ENCODE measurements at regions not wholly inside any gene's neighbourhood (a gene's known extent, or its start where the extent isn't known, plus 50 kb on each side); places are given as distances from the start of the nearest gene placed in this dataset.

- no peak for DNase-seq
- Histone ChIP-seq H3K27ac (no peak overlapping the region), H3K27me3 (peaks cover 69% of the 10 kb centered on the region), H3K4me1 (peaks cover 0 to 11% (median 0%) of the 10 kb centered on the region in 4 donors), H3K4me3 (no peak overlapping the region), H3K36me3 (no peaks in the 10 kb centered on the region), H3K9me3 (no peaks in the 10 kb centered on the region)
- intact Hi-C loops (cut with DNase I; ENCODE audit: low total_unique reads) (no loop called here), in situ Hi-C loops (cut with MboI; ENCODE audit: low pct_ligation_motif_present in 1 of 4, low pct_unique_long_range_greater_than_20kb in 1 of 4, low sequenced_read_pairs in 3 of 4) (no loop called here)
- TF ChIP-seq, protein P1, sequence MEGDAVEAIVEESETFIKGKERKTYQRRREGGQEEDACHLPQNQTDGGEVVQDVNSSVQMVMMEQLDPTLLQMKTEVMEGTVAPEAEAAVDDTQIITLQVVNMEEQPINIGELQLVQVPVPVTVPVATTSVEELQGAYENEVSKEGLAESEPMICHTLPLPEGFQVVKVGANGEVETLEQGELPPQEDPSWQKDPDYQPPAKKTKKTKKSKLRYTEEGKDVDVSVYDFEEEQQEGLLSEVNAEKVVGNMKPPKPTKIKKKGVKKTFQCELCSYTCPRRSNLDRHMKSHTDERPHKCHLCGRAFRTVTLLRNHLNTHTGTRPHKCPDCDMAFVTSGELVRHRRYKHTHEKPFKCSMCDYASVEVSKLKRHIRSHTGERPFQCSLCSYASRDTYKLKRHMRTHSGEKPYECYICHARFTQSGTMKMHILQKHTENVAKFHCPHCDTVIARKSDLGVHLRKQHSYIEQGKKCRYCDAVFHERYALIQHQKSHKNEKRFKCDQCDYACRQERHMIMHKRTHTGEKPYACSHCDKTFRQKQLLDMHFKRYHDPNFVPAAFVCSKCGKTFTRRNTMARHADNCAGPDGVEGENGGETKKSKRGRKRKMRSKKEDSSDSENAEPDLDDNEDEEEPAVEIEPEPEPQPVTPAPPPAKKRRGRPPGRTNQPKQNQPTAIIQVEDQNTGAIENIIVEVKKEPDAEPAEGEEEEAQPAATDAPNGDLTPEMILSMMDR (IDR thresholded peaks at IDR 0.05): no peak
- TF ChIP-seq POLR2AphosphoS5 (IDR thresholded peaks at IDR 0.05) (no peak), EP300 (IDR thresholded peaks at IDR 0.05; ENCODE audit: low read depth) (no peak), POLR2A (IDR thresholded peaks at IDR 0.05) (no peak)
- 62% methylated on average over 27 of the region's 30 CpGs; no CpG with 5 or more reads in 1 of the 2 donors for WGBS, 2 donors (ENCODE audit: low coverage in 1 of 2)
Measured at GRCh38 chr7:1298931-1299885, 66.5 kb downstream of the UNCX start.

DNA sequence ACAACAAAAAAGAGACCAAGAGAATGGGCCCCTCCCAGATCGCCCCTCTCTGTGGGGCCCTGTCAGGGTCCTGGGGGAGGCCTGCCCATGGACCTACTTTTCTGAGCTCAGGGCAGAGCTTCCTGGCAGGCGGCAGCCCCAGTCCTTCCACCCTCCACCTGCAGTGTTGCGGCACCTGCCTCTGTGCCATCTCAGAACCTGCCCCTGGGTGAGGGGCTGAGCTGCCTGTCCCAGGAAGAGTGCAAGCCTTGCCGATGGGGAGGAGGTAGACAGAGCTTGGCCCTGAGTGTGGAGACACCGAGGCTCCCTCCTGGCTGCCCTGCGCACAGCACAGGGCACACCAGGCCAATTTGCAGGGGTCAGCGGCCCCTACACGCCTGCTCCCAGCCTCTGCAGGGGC lies 67.5 kb downstream of the UNCX start:
- WGBS, 2 donors (ENCODE audit: low coverage in 1 of 2): 81% methylated on average over 5 of the region's 8 CpGs; no CpG with 5 or more reads in 1 of the 2 donors
- intact Hi-C loops (cut with DNase I; ENCODE audit: low total_unique reads): no loop called here
- Histone ChIP-seq H3K27ac (no peak overlapping the region), H3K9me3 (no peaks in the 10 kb centered on the region), H3K4me1 (peaks cover 0 to 11% (median 0%) of the 10 kb centered on the region in 4 donors), H3K4me3 (no peak overlapping the region), H3K27me3 (peaks cover 66% of the 10 kb centered on the region), H3K36me3 (no peaks in the 10 kb centered on the region)
- no peak for TF ChIP-seq POLR2AphosphoS5 (IDR thresholded peaks at IDR 0.05)
- no peak for TF ChIP-seq EP300 (IDR thresholded peaks at IDR 0.05; ENCODE audit: low read depth)
- TF ChIP-seq, protein P1 (IDR thresholded peaks at IDR 0.05): no peak
- no peak for TF ChIP-seq POLR2A (IDR thresholded peaks at IDR 0.05)
- no peak for DNase-seq
- in situ Hi-C loops (cut with MboI; ENCODE audit: low pct_ligation_motif_present in 1 of 4, low pct_unique_long_range_greater_than_20kb in 1 of 4, low sequenced_read_pairs in 3 of 4): no loop called here

DNA sequence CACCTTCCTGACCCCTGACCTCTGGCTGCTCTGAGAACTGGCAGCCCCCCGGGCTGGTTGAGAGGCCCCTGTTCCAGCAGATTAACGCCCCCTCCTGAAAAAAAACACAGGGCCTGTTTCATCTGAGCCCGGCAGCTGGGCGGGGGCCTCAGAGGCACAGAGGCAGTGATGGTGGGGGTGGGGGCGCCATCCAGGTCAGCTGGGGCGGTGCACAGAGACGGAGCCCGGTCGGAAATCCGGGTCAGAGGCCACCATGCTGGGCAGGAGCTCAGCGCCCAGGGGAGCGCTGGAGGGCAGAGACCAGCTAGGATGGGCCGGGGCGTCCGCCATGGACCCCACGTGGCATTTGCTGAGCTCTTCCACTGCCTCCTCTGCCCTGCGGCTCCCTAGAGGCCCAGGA lies 68.0 kb downstream of the UNCX start:
- intact Hi-C loops (cut with DNase I; ENCODE audit: low total_unique reads) (no loop called here), in situ Hi-C loops (cut with MboI; ENCODE audit: low pct_ligation_motif_present in 1 of 4, low pct_unique_long_range_greater_than_20kb in 1 of 4, low sequenced_read_pairs in 3 of 4) (no loop called here)
- peaks cover 65% of the 10 kb centered on the region for H3K27me3 ChIP-seq
- TF ChIP-seq POLR2A (IDR thresholded peaks at IDR 0.05) (no peak), POLR2AphosphoS5 (IDR thresholded peaks at IDR 0.05) (no peak), EP300 (IDR thresholded peaks at IDR 0.05; ENCODE audit: low read depth) (no peak)
- TF ChIP-seq, protein P1 (IDR thresholded peaks at IDR 0.05): no peak
- DNase-seq: no peak
- 65% methylated on average over 16 of the region's 17 CpGs; no CpG with 5 or more reads in 1 of the 2 donors for WGBS, 2 donors (ENCODE audit: low coverage in 1 of 2)
- peaks cover 0 to 11% (median 0%) of the 10 kb centered on the region in 4 donors for H3K4me1 ChIP-seq
- H3K4me3 ChIP-seq: no peak overlapping the region
- no peak overlapping the region for H3K27ac ChIP-seq
- no peaks in the 10 kb centered on the region for H3K9me3 ChIP-seq
- H3K36me3 ChIP-seq: no peaks in the 10 kb centered on the region

- Histone ChIP-seq H3K27me3 (peaks cover 59% of the 10 kb centered on the region), H3K9me3 (no peaks in the 10 kb centered on the region), H3K27ac (no peak overlapping the region), H3K4me1 (peaks cover 0 to 11% (median 0%) of the 10 kb centered on the region in 4 donors), H3K36me3 (no peaks in the 10 kb centered on the region), H3K4me3 (no peak overlapping the region)
- 55% methylated on average over 16 of the region's 23 CpGs; no CpG with 5 or more reads in 1 of the 2 donors for WGBS, 2 donors (ENCODE audit: low coverage in 1 of 2)
- DNase-seq: no peak
- in situ Hi-C loops (cut with MboI; ENCODE audit: low pct_ligation_motif_present in 1 of 4, low pct_unique_long_range_greater_than_20kb in 1 of 4, low sequenced_read_pairs in 3 of 4) (no loop called here), intact Hi-C loops (cut with DNase I; ENCODE audit: low total_unique reads) (no loop called here)
- TF ChIP-seq POLR2AphosphoS5 (IDR thresholded peaks at IDR 0.05) (no peak), POLR2A (IDR thresholded peaks at IDR 0.05) (no peak), EP300 (IDR thresholded peaks at IDR 0.05; ENCODE audit: low read depth) (no peak)
- TF ChIP-seq, protein P1 (IDR thresholded peaks at IDR 0.05): no peak
Measured at GRCh38 chr7:1301054-1301881, 68.6 kb downstream of the UNCX start.
